Suprapubic skin (tissue), 3 donors: ENCODE measurements at regions not wholly inside any gene's neighbourhood (a gene's known extent, or its start where the extent isn't known, plus 50 kb on each side); places are given as distances from the start of the nearest gene placed in this dataset.

ENCODE experiments used
- EP300 ChIP-seq: sonication (generic); formaldehyde crosslinking; IDR thresholded peaks from one replicate; pipeline ENCODE4 v1.6.1; 2017; ENCODE audit warnings: antibody characterized with exemption
- POLR2A ChIP-seq, 2 donors: fragments of 450-650 bp; IDR thresholded peaks; one replicate each; pipeline ENCODE4 v1.6.1; 2017; ENCODE audit warnings: antibody characterized with exemption in 2 of 2, mild to moderate bottlenecking in 2 of 2, moderate library complexity in 2 of 2
- TF ChIP-seq, protein P1 (sequence below), 2 donors: fragments of 200-600 bp in 1 of 2; fragments of 450-650 bp in 1 of 2; sonication (generic) in 1 of 2; IDR thresholded peaks; one replicate each; pipeline ENCODE4 v1.5.1; 2016 to 2019; ENCODE audit warnings: antibody characterized with exemption in 2 of 2, mild to moderate bottlenecking in 1 of 2, moderate library complexity in 1 of 2

DNA sequence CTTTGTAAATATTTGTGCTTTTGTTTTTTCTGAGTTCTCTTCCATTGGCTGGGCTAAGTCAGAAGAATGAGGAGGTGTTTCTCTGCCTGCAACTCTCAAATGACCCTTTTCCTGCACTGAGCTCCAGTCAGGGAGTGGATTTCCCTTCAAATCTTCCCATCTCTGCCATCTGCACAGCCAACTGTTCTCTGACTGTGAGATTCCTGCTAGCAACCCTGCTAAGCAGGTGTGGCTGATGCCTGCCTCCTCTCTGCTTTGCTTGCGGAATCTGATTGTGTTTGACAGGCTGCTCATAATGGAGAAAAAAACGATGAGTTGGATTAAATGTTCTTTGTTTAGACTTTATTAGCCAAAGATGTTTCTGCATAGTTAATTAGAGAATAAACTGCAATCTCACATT lies 519.8 kb downstream of the TMEM114 start:
- TF ChIP-seq, protein P1, sequence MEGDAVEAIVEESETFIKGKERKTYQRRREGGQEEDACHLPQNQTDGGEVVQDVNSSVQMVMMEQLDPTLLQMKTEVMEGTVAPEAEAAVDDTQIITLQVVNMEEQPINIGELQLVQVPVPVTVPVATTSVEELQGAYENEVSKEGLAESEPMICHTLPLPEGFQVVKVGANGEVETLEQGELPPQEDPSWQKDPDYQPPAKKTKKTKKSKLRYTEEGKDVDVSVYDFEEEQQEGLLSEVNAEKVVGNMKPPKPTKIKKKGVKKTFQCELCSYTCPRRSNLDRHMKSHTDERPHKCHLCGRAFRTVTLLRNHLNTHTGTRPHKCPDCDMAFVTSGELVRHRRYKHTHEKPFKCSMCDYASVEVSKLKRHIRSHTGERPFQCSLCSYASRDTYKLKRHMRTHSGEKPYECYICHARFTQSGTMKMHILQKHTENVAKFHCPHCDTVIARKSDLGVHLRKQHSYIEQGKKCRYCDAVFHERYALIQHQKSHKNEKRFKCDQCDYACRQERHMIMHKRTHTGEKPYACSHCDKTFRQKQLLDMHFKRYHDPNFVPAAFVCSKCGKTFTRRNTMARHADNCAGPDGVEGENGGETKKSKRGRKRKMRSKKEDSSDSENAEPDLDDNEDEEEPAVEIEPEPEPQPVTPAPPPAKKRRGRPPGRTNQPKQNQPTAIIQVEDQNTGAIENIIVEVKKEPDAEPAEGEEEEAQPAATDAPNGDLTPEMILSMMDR (IDR thresholded peaks at IDR 0.05) = no peak
- TF ChIP-seq POLR2A (IDR thresholded peaks at IDR 0.05) (no peak), EP300 (no peak)
